ENCODE measurements at regions not wholly inside any gene's neighbourhood (a gene's known extent, or its start where the extent isn't known, plus 50 kb on each side); places are given as distances from the start of the nearest gene placed in this dataset.

DNA sequence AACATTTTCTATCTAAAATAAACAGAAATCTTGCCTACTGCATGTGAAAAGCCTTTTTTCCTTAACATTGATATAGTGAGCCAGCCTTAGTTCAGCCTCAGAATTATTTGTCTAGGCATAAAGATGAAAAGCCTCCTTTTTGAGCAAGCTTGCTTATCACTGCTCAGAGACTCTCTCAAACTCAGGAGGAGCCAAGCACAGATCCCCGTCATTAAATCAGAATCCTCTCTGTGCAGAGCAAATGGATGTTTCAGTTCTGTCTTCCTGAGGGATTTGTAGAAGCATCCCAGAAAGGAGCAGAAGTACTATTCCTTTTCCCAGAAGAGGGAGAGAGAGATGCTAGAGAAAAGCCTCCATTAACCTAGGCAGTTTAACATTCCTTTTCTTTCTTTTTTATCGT lies 186.9 kb upstream of the LNX1 start:
- TF ChIP-seq GATA2 (IDR thresholded peaks at IDR 0.05; ENCODE audit: low read depth, low read length) (no peak), GATA3 (IDR thresholded peaks at IDR 0.05; ENCODE audit: low read depth, low read length) (no peak)
